COLO829 (cell line): ENCODE measurements at regions not wholly inside any gene's neighbourhood (a gene's known extent, or its start where the extent isn't known, plus 50 kb on each side); places are given as distances from the start of the nearest gene placed in this dataset.

Experiments used
- DNase-seq: peaks from one replicate; pipeline ENCODE4 v3.0.0; 2012; ENCODE audit warnings: low spot score

GRCh38 chr2:153101187-153101586, 377.4 kb downstream of the RPRM start:
- no peak for DNase-seq

DNA sequence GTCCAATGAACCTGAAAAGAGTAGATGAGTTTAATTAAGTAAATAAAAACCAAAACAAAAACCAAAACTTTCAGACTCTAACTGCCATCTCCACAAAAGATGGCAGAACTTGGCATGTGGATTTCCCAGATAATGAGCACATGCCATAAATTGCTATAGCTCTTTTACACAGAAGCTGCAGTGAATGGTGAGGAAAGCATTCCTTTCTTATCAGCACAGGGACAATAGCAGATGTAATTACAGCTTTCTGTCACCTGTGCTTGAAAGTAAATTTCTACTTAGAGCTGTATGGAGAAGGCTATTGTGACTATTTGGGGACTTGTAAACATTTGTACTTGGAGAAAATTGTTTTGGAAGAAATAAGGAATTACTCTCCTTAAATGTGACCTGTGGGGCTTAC, 378.4 kb downstream of the RPRM start:
- DNase-seq: no peak

DNA sequence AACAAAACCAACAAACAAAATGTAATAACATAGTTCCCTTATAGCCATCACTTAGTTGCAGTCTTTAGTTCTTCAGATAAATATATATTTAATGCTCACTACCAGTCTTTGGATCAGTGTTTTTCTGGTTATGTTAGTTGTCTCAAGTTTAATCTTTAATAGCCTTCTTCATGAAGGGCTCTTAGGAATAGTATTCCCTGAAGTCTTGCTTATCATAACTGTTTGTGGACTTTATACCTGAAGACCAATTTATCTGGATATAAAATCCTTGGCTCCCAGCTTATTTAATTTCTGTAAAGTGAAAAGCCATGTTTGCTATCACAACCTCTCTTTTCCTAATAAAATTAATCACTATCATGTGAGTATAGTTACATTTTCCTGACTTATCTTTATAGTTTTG, 379.7 kb downstream of the ARL6IP6 start:
- no peak for DNase-seq

GRCh38 chr2:153096272-153096671, 377.9 kb downstream of the ARL6IP6 start:
- DNase-seq: no peak

DNA sequence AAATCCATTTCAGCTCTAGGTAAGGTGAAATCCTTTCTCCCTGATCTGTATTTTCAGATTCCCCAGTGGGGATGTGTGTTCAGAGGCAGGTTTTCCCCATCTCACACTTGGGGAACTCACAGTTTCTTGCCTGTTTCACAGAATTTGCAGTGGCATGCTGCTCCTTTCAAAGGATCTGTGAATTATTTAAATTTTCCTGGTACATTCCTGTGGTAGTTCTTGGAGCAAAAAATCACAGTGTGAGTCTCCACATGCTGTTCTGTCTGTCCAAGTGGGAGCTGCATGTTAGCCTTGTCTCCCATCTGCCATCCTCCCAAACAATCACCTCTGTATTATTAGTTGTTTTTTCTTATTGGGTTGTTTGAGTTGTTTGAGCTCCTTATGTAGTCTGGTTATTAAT, 372.9 kb downstream of the ARL6IP6 start:
- DNase-seq: no peak

GRCh38 chr2:153079315-153079714, 360.9 kb downstream of the ARL6IP6 start:
- DNase-seq: no peak

GRCh38 chr2:153077311-153077710, 358.9 kb downstream of the ARL6IP6 start:
- no peak for DNase-seq

DNA sequence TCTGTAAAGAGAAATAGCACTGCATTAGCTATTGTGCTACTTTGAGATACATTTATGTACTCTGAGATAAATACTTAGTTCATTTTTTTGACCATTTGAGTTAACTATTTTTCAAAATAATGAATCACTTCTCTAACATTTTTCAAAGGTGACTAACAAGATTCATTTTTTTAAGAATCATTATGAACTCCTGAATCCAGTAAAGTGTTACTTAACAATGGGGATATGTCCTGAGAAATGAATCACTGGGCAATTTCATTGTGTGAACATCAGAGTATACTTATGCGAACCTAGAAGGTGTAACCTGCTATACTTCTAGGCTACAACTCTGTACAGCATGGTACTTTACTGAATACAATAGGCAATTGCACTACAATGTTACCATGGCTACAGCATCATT, 355.8 kb downstream of the ARL6IP6 start:
- DNase-seq: no peak

DNA sequence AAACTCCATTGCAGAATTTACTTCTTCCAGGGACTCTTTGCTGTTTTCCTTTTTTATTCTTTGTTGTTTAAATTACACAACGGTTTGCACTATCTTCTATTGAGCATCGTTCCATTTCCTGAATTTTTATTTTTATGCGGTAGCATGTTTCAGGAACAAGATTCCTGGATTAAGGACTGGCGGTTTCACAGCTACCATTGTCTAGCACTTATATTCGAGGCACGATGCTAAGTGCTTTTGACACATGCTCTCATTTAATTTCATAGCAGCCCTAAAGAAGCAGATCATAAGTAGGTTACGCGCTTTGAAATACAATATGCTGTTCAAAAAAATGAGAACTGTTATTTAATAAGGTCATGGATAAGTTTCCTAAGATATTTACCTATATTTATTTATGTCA, 354.4 kb downstream of the ARL6IP6 start:
- no peak for DNase-seq

GRCh38 chr2:153072077-153072476, 353.7 kb downstream of the ARL6IP6 start:
- no peak for DNase-seq

GRCh38 chr2:153071090-153071489, 352.7 kb downstream of the ARL6IP6 start:
- no peak for DNase-seq

DNA sequence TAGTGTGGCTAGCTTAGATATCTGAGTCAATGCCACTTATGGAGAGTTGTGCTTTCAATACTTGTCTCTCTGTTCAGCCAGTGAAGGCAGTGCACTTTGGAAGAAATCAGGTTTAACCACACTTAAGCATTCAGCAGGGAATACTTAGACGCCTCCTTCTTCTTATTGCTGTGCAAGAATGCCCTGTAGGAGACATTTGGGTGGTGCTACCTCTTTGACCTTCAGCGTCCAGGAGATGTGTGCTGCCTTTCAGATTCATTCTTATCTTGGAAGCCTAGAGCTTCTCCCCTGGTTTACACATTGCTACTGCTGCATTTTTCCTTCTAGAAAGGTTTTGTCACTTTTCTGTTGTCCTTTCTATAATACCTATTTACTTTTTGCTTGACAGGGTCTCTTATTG, 350.5 kb downstream of the ARL6IP6 start:
- no peak for DNase-seq

GRCh38 chr2:153068052-153068451, 349.6 kb downstream of the ARL6IP6 start:
- no peak for DNase-seq

- peak; percentile 45 for DNase-seq
These were observed 341.1 kb downstream of the ARL6IP6 start for GRCh38 chr2:153059338-153060052.

DNA sequence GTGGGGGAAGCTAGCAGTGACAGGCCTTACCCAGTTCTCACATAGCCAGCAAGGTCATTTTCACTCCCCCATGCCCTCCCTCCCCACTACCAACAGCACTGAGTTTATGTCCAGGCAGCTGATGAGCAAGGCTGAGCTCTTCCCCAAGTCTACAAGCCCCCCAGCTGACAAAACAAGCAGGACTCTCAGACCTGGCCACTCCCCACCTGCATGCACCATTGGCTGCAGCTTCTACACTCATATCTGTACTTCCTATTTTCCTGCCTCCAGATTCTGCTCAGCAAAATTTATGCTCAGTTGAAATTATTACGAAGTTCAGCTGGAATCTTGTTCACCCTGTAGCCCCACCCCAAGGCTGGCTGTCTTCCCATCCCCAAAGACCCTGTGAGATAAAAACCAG, 339.3 kb downstream of the ARL6IP6 start:
- no peak for DNase-seq

DNA sequence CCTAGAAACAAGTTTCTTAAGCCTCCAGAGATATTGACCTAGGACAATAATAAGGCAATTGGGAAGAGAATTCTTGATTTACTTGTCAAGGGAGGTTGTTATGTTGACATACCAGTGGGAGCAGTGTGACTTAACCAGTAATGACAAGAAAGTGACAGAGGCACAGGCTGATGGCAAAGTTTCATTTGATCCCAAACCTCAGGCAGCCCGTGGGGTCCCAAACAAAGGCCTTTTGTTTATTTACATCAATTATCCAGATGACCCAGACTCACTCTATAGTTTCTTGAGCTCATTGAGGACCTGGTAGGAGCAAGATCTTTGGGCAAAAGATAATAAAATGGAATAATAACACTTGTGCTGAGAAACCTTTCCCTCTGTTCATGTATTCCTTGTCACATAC, 336.8 kb downstream of the ARL6IP6 start:
- DNase-seq: no peak

- no peak for DNase-seq
These were observed 334.6 kb downstream of the ARL6IP6 start for GRCh38 chr2:153052807-153053559.

DNA sequence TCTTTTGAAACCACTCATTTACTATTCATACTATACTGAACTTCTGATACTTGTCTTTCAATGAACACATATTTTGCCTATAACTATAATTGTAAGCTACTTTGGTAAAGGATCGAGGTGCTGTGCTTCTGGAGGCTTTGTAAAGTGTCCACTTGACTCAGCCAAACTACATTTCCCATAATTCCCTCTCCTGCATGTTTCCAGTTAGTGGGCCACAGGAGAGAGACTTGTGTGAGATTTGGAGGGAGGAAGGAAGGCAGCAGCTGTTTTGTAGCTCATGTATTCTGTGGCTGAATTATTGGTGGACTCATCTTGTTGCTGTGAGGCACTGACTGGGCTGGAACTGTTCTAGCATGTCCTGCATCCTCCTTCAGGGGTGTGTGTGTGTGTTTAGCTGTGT, 328.8 kb downstream of the ARL6IP6 start:
- no peak for DNase-seq

DNA sequence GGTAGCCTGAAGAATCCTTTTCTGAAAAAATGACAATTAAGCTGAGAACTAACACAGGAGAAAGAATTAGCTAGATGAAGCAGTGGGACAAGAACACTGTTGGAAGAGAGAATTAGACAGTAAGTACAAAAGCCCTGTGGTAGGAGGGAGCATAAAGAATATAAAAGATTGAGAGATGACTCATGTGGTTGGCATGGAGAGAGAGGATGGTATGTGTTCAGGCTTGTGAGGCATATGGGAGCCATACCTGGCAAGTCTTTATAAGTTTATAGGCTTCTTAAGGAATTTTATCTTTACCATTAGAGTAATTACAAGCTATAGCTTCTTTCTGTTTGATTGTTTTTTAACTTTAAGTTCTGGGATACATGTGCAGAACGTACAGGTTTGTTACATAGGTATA, 325.0 kb downstream of the ARL6IP6 start:
- DNase-seq: no peak

GRCh38 chr2:153028626-153029025, 310.2 kb downstream of the ARL6IP6 start:
- DNase-seq: no peak

DNA sequence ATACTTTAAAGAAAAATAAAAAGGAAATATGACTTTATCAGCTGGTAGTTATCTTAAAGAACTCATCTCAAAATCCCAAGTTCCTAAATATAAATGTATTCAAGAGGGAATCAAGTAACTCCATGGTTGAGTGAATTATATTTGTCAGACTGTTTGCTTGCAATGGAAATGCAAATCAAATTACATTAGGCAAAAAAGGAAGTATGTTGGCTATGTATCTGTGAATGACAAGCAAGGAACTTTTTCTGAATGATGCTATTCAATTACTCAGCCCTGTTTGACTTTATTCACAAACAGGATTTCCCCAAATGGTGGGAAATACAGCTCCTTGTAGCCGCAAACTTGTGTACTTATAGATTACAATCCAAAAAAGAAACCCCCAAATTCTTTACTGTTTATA, 309.1 kb downstream of the ARL6IP6 start:
- no peak for DNase-seq

- no peak for DNase-seq
These were observed 301.8 kb downstream of the ARL6IP6 start for GRCh38 chr2:153020201-153020600.

- DNase-seq: no peak
These were observed 286.8 kb downstream of the ARL6IP6 start for GRCh38 chr2:153005071-153005730.
